Neural cell (in vitro differentiated cells): ENCODE measurements at regions not wholly inside any gene's neighbourhood (a gene's known extent, or its start where the extent isn't known, plus 50 kb on each side); places are given as distances from the start of the nearest gene placed in this dataset.

Experiments
- H2AFZ ChIP-seq: fragments of 200-600, 300-800 bp; sonication (generic), shearing (Covaris generic); 2 replicates; pipeline ENCODE4 v1.6.0; 2014; ENCODE audit warnings: low read depth, mild to moderate bottlenecking, antibody characterized with exemption, low read length, moderate library complexity
- H3F3A ChIP-seq: fragments of 200-600 bp; shearing (Covaris generic); 2 replicates; pipeline ENCODE4 v1.6.1; 2016; ENCODE audit warnings: mild to moderate bottlenecking, moderate library complexity, mixed read lengths, antibody characterized with exemption, low read length; ENCODE audit not compliant: insufficient read depth, poor library complexity, severe bottlenecking
- H3K27ac ChIP-seq: fragments of 200-600, 300-800 bp; sonication (generic), shearing (Covaris generic); 2 replicates; pipeline ENCODE4 v1.5.1; 2014; ENCODE audit warnings: mild to moderate bottlenecking, low read length, moderate library complexity
- H3K27me3 ChIP-seq: fragments of 300-800, 200-600 bp; sonication (generic), shearing (Covaris generic); 2 replicates; pipeline ENCODE4 v1.6.0; 2014; ENCODE audit warnings: mild to moderate bottlenecking, low read depth, low read length, moderate library complexity; ENCODE audit not compliant: insufficient read depth
- H3K36me3 ChIP-seq: fragments of 300-800, 200-600 bp; sonication (generic), shearing (Covaris generic); 2 replicates; pipeline ENCODE4 v1.5.1; 2014; ENCODE audit warnings: mild to moderate bottlenecking, antibody characterized with exemption, low read length, moderate library complexity; ENCODE audit not compliant: insufficient read depth
- H3K4me2 ChIP-seq: fragments of 300-800, 200-600 bp; sonication (generic), shearing (Covaris generic); 2 replicates; pipeline ENCODE4 v1.6.0; 2014; ENCODE audit warnings: mild to moderate bottlenecking, low read length
- H3K4me3 ChIP-seq: fragments of 300-800, 200-600 bp; sonication (generic), shearing (Covaris generic); 2 replicates; pipeline ENCODE4 v1.5.1; 2014; ENCODE audit warnings: mild to moderate bottlenecking, low read length, moderate library complexity
- H3K79me2 ChIP-seq: fragments of 200-600 bp; shearing (Covaris generic); replicated peaks from 2 replicates; pipeline ENCODE4 v1.6.0; 2014; ENCODE audit warnings: mild to moderate bottlenecking, low read length, moderate library complexity; ENCODE audit not compliant: insufficient read depth
- H3K9ac ChIP-seq: fragments of 300-800, 200-600 bp; sonication (generic), shearing (Covaris generic); 2 replicates; pipeline ENCODE4 v1.6.1; 2016; ENCODE audit warnings: mild to moderate bottlenecking, low read length, mixed read lengths
- H3K9me2 ChIP-seq: fragments of 200-600 bp; shearing (Covaris generic); 2 replicates; pipeline ENCODE4 v1.6.1; 2016; ENCODE audit warnings: mild to moderate bottlenecking, low read length, mixed read lengths; ENCODE audit not compliant: insufficient read depth
- H3K9me3 ChIP-seq: fragments of 200-600, 300-800 bp; sonication (generic), shearing (Covaris generic); 2 replicates; pipeline ENCODE4 v1.6.1; 2016; ENCODE audit warnings: mild to moderate bottlenecking, mixed run types, low read length, moderate library complexity, mixed read lengths
- H4K20me1 ChIP-seq: fragments of 200-600 bp; shearing (Covaris generic); 2 replicates; pipeline ENCODE4 v1.6.1; 2016; ENCODE audit warnings: mild to moderate bottlenecking, mixed run types; ENCODE audit not compliant: insufficient read depth
- CTCF ChIP-seq: fragments of 450-650 bp; IDR thresholded peaks from 2 replicates; pipeline ENCODE4 v1.5.1; 2014; ENCODE audit warnings: antibody characterized with exemption, mild to moderate bottlenecking, moderate library complexity; ENCODE audit not compliant: poor library complexity, severe bottlenecking
- EP300 ChIP-seq: fragments of 450-650 bp; conservative IDR thresholded peaks from 2 replicates; pipeline ENCODE4 v1.6.1; 2014; ENCODE audit warnings: antibody characterized with exemption, mild to moderate bottlenecking, moderate library complexity; ENCODE audit not compliant: poor library complexity, severe bottlenecking
- EZH2 ChIP-seq: fragments of 200-600, 300-800 bp; shearing (Covaris generic), sonication (generic); IDR thresholded peaks from 2 replicates; pipeline ENCODE4 v1.6.1; 2014; ENCODE audit warnings: antibody characterized with exemption, low read length, borderline replicate concordance, mild to moderate bottlenecking; ENCODE audit not compliant: insufficient read depth, poor library complexity, severe bottlenecking
- MXI1 ChIP-seq: fragments of 450-650 bp; conservative IDR thresholded peaks from 2 replicates; pipeline ENCODE4 v1.6.1; 2014; ENCODE audit warnings: antibody characterized with exemption, mild to moderate bottlenecking; ENCODE audit not compliant: poor library complexity, severe bottlenecking
- POLR2AphosphoS5 ChIP-seq: IDR thresholded peaks from 2 replicates; pipeline ENCODE4 v1.6.1; 2012
- RAD21 ChIP-seq: fragments of 450-650 bp; conservative IDR thresholded peaks from 2 replicates; pipeline ENCODE4 v1.6.1; 2014; ENCODE audit warnings: antibody characterized with exemption, mild to moderate bottlenecking, moderate library complexity
- REST ChIP-seq: IDR thresholded peaks from 2 replicates; pipeline ENCODE4 v1.6.1; 2012; ENCODE audit warnings: borderline replicate concordance
- SMC3 ChIP-seq: fragments of 450-650 bp; conservative IDR thresholded peaks from 2 replicates; pipeline ENCODE4 v1.6.1; 2014; ENCODE audit warnings: antibody characterized with exemption, mild to moderate bottlenecking, moderate library complexity; ENCODE audit not compliant: poor library complexity
- TAF1 ChIP-seq: IDR thresholded peaks from 2 replicates; pipeline ENCODE4 v1.6.1; 2012; ENCODE audit warnings: low read depth

GRCh38 chr7:88500131-88500530 lies 193.4 kb upstream of the STEAP4 start:
- Histone ChIP-seq H3F3A (no peaks in the 10 kb centered on the region), H3K79me2 (no peaks in the 10 kb centered on the region), H3K36me3 (no peaks in the 10 kb centered on the region), H3K4me3 (no peak overlapping the region), H3K27ac (no peak overlapping the region), H2AFZ (no peak overlapping the region), H3K4me2 (no peak overlapping the region), H3K9ac (no peak overlapping the region), H3K9me3 (no peaks in the 10 kb centered on the region), H4K20me1 (no peaks in the 10 kb centered on the region), H3K27me3 (no peaks in the 10 kb centered on the region), H3K9me2 (no peaks in the 10 kb centered on the region)
- TF ChIP-seq TAF1 (no peak), REST (no peak), MXI1 (no peak), CTCF (no peak), SMC3 (no peak), EZH2 (no peak), RAD21 (no peak), POLR2AphosphoS5 (no peak), EP300 (no peak)

DNA sequence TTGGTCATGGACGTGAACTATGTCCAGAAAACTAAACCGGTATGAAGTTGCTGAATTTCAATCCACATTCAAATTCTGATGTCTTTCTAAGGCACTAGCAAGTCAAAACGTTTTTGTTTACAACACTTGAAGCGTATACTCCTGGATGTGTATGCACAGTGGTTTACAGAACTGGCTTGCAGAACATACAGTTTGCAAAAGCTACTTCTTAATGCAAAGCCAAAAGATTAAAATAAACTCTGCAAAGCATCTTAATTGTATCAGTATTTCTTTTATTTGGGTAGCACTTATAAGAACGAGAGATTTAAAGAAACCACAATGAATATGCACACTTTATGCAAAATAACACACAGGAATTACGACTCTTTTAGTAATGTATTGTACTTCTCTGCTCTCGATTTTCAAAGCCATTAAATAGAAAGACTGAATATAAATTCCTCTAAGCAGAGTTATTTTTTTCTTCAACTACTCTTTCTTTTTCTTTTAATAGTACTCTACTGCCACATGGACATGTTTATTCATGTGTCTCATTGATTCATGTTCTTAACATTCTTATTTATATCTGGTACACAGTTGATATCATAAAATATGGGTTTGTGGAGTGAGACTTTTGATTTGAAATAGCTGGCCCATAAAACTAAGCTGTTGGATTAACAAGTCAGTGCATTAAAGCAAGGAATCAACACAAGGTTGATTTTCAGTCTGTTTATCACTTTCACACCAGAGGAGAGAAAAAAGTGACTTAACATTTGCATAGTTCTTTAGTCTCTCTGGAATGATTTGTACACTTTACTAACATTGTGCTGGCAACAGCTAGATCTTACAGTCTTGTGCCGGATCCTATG lies 189.4 kb upstream of the STEAP4 start:
- Histone ChIP-seq H3K27ac (no peak overlapping the region), H3K36me3 (no peaks in the 10 kb centered on the region), H3K9me3 (no peaks in the 10 kb centered on the region), H2AFZ (no peak overlapping the region), H3K4me3 (no peak overlapping the region), H3K27me3 (no peaks in the 10 kb centered on the region), H4K20me1 (no peaks in the 10 kb centered on the region), H3K9me2 (no peaks in the 10 kb centered on the region), H3K4me2 (no peak overlapping the region), H3K79me2 (no peaks in the 10 kb centered on the region), H3K9ac (no peak overlapping the region), H3F3A (no peaks in the 10 kb centered on the region)
- TF ChIP-seq CTCF (no peak), EP300 (no peak), MXI1 (no peak), SMC3 (no peak), POLR2AphosphoS5 (no peak), RAD21 (no peak), REST (no peak)
